WTC11 (cell line): ENCODE measurements at regions not wholly inside any gene's neighbourhood (a gene's known extent, or its start where the extent isn't known, plus 50 kb on each side); places are given as distances from the start of the nearest gene placed in this dataset.

Experiments
- ATAC-seq: fragments of 200-7000 bp; cut with Tn5 transposase; 2 replicates; pipeline ENCODE4 v1.10.0; 2021; ENCODE audit warnings: mild to moderate bottlenecking, moderate library complexity
- CTCF ChIA-PET: fragments of 300-600 bp; sonication (Branson Sonifier 250); formaldehyde crosslinking; loops from one replicate; lab custom pipeline; 2021; ENCODE audit warnings: antibody characterized with exemption; lab: Charles Lee
- POLR2A ChIA-PET: fragments of 350-600 bp; sonication (Branson Sonifier 250); formaldehyde crosslinking; loops from one replicate; lab custom pipeline; 2021; ENCODE audit warnings: antibody characterized with exemption; lab: Charles Lee
- DNase-seq: peaks from one replicate; pipeline ENCODE4 v3.0.0; 2021; ENCODE audit warnings: low spot score
- H3K27ac Mint-ChIP-seq: 2 replicates; pipeline ENCODE4 v1.8.0; 2021; ENCODE audit warnings: mixed read lengths
- H3K27me3 Mint-ChIP-seq: 2 replicates; pipeline ENCODE4 v1.8.0; 2021; ENCODE audit warnings: low read depth, mild to moderate bottlenecking, moderate library complexity, mixed read lengths
- H3K36me3 Mint-ChIP-seq: 2 replicates; pipeline ENCODE4 v1.8.0; 2021; ENCODE audit warnings: mixed read lengths
- H3K4me1 Mint-ChIP-seq: 2 replicates; pipeline ENCODE4 v1.8.0; 2022; ENCODE audit warnings: mixed read lengths
- H3K4me3 Mint-ChIP-seq: 2 replicates; pipeline ENCODE4 v1.8.0; 2021; ENCODE audit warnings: mild to moderate bottlenecking, moderate library complexity, mixed read lengths
- H3K9me3 Mint-ChIP-seq: 2 replicates; pipeline ENCODE4 v1.8.0; 2021; ENCODE audit warnings: mixed read lengths
- AFF4 ChIP-seq: sonication (generic); formaldehyde crosslinking; IDR thresholded peaks from 2 replicates; pipeline ENCODE4 v1.8.1; 2023; ENCODE audit warnings: mild to moderate bottlenecking, missing genetic modification reagents, borderline replicate concordance
- CBFB ChIP-seq: sonication (generic); formaldehyde crosslinking; IDR thresholded peaks from 2 replicates; pipeline ENCODE4 v1.8.1; 2022; ENCODE audit warnings: mild to moderate bottlenecking, low read depth, missing genetic modification reagents
- CREM ChIP-seq: sonication (generic); formaldehyde crosslinking; IDR thresholded peaks from 2 replicates; pipeline ENCODE4 v1.8.1; 2022; ENCODE audit warnings: mild to moderate bottlenecking, missing genetic modification reagents, moderate library complexity
- E2F5 ChIP-seq: sonication (generic); formaldehyde crosslinking; IDR thresholded peaks from 2 replicates; pipeline ENCODE4 v1.8.1; 2022; ENCODE audit warnings: mild to moderate bottlenecking, moderate library complexity, missing genetic modification reagents
- ETV6 ChIP-seq: sonication (generic); formaldehyde crosslinking; IDR thresholded peaks from 2 replicates; pipeline ENCODE4 v1.8.1; 2022; ENCODE audit warnings: mild to moderate bottlenecking, missing genetic modification reagents
- GABPB1 ChIP-seq: sonication (generic); formaldehyde crosslinking; IDR thresholded peaks from 2 replicates; pipeline ENCODE4 v1.8.1; 2023; ENCODE audit warnings: mild to moderate bottlenecking, missing genetic modification reagents
- GTF2I ChIP-seq: fragments of 250-450 bp; sonication (Bioruptor Pico); conservative IDR thresholded peaks from 2 replicates; pipeline ENCODE4 v1.4.0; 2021; ENCODE audit warnings: mild to moderate bottlenecking
- IRF2 ChIP-seq: sonication (generic); formaldehyde crosslinking; IDR thresholded peaks from 2 replicates; pipeline ENCODE4 v1.8.0; 2022; ENCODE audit warnings: low read depth, missing genetic modification reagents, borderline replicate concordance
- JUN ChIP-seq: sonication (generic); formaldehyde crosslinking; IDR thresholded peaks from 2 replicates; pipeline ENCODE4 v1.8.0; 2023; ENCODE audit warnings: mild to moderate bottlenecking, missing genetic modification reagents
- NR1H2 ChIP-seq: sonication (generic); formaldehyde crosslinking; IDR thresholded peaks from 2 replicates; pipeline ENCODE4 v1.9.0; 2021; ENCODE audit warnings: mild to moderate bottlenecking, moderate library complexity, missing genetic modification reagents
- OVOL2 ChIP-seq: fragments of 250-450 bp; sonication (Bioruptor Pico); IDR thresholded peaks from 2 replicates; pipeline ENCODE4 v1.9.0; 2021; ENCODE audit warnings: mild to moderate bottlenecking, borderline replicate concordance
- RELA ChIP-seq: sonication (generic); formaldehyde crosslinking; IDR thresholded peaks from 2 replicates; pipeline ENCODE4 v1.8.1; 2022; ENCODE audit warnings: missing genetic modification reagents, mild to moderate bottlenecking, borderline replicate concordance
- RORB ChIP-seq: fragments of 250-450 bp; sonication (Bioruptor Pico); IDR thresholded peaks from 2 replicates; pipeline ENCODE4 v1.9.0; 2021; ENCODE audit warnings: mild to moderate bottlenecking
- SMAD3 ChIP-seq: sonication (generic); formaldehyde crosslinking; IDR thresholded peaks from 2 replicates; pipeline ENCODE4 v1.8.0; 2022; ENCODE audit warnings: missing genetic modification reagents, mild to moderate bottlenecking, borderline replicate concordance
- ZBTB43 ChIP-seq: sonication (generic); formaldehyde crosslinking; IDR thresholded peaks from 2 replicates; pipeline ENCODE4 v1.8.1; 2023; ENCODE audit warnings: mild to moderate bottlenecking, missing genetic modification reagents
- ZNF281 ChIP-seq: sonication (generic); formaldehyde crosslinking; IDR thresholded peaks from 2 replicates; pipeline ENCODE4 v1.8.0; 2023; ENCODE audit warnings: mild to moderate bottlenecking, missing genetic modification reagents
- TF ChIP-seq, protein P1 (sequence below): sonication (generic); formaldehyde crosslinking; IDR thresholded peaks from 2 replicates; pipeline ENCODE4 v1.8.0; 2022; ENCODE audit warnings: mild to moderate bottlenecking, missing genetic modification reagents
- TF ChIP-seq, protein P2 (sequence below): sonication (generic); formaldehyde crosslinking; IDR thresholded peaks from 2 replicates; pipeline ENCODE4 v1.8.1; 2023; ENCODE audit warnings: mild to moderate bottlenecking, missing genetic modification reagents, moderate library complexity

GRCh38 chr12:27902651-27903050 lies 69.9 kb downstream of the PTHLH start (continued):
- TF ChIP-seq AFF4 (CRISPR knock-in tag) = no peak
- no peak for TF ChIP-seq ETV6 (CRISPR knock-in tag)
- TF ChIP-seq RORB (CRISPR knock-in tag) = no peak
- TF ChIP-seq GABPB1 = no peak

- H3K27me3 Mint-ChIP-seq = no peaks in the 10 kb centered on the region; the same call in none of the 2 replicates
- DNase-seq = no peak
- peaks cover 32% of the 10 kb centered on the region for H3K4me1 Mint-ChIP-seq
- peaks cover 22% of the 10 kb centered on the region for H3K9me3 Mint-ChIP-seq
- POLR2A ChIA-PET = no interaction called here
- ATAC-seq = no peak
- H3K36me3 Mint-ChIP-seq = peaks cover 14% of the 10 kb centered on the region
- CTCF ChIA-PET = no interaction called here
- TF ChIP-seq RELA (CRISPR knock-in tag) (no peak), ZNF281 (CRISPR knock-in tag) (no peak), GTF2I (CRISPR knock-in tag) (no peak), JUN (no peak), E2F5 (CRISPR knock-in tag) (no peak), NR1H2 (CRISPR knock-in tag) (no peak), ETV6 (CRISPR knock-in tag) (no peak), CREM (no peak)
- TF ChIP-seq, all 79 proteins: peak for 0
- H3K4me3 Mint-ChIP-seq = no peak overlapping the region
- H3K27ac Mint-ChIP-seq = no peak overlapping the region
Observed at GRCh38 chr12:27901959-27902358, 70.6 kb downstream of the PTHLH start.

GRCh38 chr12:27900920-27901879 lies 71.3 kb downstream of the PTHLH start:
- Mint-ChIP-seq H3K4me1 (peaks cover 25% of the 10 kb centered on the region), H3K9me3 (peaks cover 14% of the 10 kb centered on the region), H3K27ac (no peak overlapping the region), H3K27me3 (no peaks in the 10 kb centered on the region; the same call in none of the 2 replicates), H3K4me3 (no peak overlapping the region), H3K36me3 (peaks cover 8% of the 10 kb centered on the region)
- POLR2A ChIA-PET = no interaction called here
- CTCF ChIA-PET = no interaction called here
- ATAC-seq (no peak), DNase-seq (no peak)
- no peak for TF ChIP-seq OVOL2 (CRISPR knock-in tag)
- no peak for TF ChIP-seq CBFB (CRISPR knock-in tag)
- no peak for TF ChIP-seq ZBTB43
- TF ChIP-seq IRF2 (CRISPR knock-in tag) = no peak
- TF ChIP-seq, protein P1, sequence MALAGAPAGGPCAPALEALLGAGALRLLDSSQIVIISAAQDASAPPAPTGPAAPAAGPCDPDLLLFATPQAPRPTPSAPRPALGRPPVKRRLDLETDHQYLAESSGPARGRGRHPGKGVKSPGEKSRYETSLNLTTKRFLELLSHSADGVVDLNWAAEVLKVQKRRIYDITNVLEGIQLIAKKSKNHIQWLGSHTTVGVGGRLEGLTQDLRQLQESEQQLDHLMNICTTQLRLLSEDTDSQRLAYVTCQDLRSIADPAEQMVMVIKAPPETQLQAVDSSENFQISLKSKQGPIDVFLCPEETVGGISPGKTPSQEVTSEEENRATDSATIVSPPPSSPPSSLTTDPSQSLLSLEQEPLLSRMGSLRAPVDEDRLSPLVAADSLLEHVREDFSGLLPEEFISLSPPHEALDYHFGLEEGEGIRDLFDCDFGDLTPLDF = no peak
- TF ChIP-seq SMAD3 = no peak
- TF ChIP-seq, protein P2, sequence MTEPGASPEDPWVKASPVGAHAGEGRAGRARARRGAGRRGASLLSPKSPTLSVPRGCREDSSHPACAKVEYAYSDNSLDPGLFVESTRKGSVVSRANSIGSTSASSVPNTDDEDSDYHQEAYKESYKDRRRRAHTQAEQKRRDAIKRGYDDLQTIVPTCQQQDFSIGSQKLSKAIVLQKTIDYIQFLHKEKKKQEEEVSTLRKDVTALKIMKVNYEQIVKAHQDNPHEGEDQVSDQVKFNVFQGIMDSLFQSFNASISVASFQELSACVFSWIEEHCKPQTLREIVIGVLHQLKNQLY = no peak
